NCI-H2227 treated with DMSO at 0.1 percent for 48 hours (cell line): ENCODE measurements at regions not wholly inside any gene's neighbourhood (a gene's known extent, or its start where the extent isn't known, plus 50 kb on each side); places are given as distances from the start of the nearest gene placed in this dataset.

ENCODE experiments used
- DNase-seq: peaks from one replicate; lab custom pipeline; 2025; lab: John Stamatoyannopoulos, UW

DNA sequence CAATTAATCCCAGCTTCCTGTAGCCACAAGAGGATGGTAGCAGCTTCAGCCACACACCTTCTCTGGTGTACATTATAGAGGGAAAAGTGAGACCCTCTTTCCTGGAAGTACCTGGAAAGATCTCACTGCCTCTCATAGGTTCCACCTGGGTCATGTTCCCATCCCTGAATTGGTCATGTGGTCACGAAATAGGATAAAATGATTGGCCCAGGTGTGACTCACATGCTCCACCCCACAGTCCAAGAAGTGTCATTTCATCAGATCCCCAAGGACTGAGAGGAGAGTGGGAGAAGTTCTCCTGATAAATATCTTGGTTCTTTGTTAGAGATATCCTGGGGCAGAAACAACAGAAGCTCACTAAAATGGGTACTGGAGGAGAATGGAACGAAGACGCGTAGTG, 142.4 kb downstream of the QRSL1 start:
- no peak for DNase-seq

DNA sequence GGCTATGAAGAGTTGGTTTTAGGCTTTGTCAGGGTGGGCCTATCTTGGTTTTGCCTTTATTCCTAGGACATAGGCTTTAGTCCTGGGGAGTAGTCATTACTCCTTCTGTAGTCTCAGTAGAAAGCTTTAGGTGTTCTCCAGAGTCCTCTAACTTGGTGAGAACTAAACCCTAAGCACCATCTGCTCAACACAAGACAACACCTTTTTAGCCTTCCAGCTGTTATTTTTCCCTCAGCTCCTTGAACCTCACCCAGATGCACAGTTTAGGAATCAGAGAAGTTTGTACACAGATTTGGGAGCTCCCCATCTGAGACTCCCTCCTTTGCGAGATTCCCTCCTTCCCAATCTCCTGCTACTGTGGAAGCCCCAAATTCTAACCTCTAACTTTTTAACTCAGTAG, 141.3 kb downstream of the QRSL1 start:
- no peak for DNase-seq

DNA sequence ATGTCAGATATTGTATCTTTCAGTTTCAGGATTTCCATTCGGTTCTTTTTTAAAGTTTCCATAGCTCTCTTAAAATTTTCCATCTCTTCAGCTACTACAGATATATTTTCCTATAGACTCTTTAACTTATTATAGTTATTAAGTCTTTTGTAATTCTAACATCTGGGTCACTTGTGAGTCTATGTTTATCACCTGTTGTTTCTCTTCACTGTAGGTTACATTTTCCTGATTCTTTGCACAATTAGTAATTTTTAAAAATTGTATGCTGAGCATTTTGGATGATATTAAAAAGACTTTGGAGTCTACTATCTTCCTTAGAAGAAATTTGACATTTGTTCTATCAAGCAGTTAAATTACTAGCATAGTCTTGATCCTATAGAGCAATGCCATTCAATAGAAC, 140.7 kb downstream of the QRSL1 start:
- DNase-seq = no peak

DNA sequence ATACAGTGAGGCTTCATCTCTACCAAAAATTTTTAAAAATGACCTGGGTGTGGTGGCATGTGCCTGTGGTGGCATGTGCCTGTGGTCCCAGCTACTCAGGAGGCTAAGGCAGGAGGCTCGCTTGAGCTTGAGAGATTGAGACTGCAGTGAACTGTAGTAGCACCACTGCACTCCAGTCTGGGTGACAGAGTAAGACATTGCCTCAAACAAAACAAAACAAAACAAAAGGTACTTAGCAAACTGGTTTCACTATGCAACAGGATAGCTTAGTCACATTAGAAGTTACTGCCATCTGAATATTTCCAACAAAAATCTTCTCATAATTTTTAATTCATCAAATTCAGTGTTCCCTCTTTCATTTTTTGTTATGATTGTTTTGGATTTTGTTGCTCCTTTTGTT, 137.9 kb downstream of the QRSL1 start:
- DNase-seq = no peak

DNA sequence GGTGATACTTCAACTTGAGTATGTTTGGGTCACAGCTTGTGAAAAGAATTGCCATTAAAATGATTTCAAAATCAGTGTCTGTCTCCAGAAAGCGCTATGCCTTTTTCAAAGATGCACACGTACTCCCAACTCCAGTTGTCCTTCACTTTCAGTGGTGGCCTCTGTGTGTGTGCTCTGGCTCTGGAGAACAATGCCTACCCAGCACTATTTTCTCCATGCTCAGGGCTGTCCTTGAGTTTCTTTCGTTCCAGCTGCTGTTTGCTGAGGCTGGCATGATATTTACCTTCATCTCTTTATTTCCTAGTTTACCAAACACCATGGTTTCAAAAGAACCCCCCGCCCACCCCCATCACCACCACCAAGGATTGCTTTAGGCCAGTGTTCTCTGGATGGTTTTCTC, 136.8 kb downstream of the QRSL1 start:
- DNase-seq = no peak

DNA sequence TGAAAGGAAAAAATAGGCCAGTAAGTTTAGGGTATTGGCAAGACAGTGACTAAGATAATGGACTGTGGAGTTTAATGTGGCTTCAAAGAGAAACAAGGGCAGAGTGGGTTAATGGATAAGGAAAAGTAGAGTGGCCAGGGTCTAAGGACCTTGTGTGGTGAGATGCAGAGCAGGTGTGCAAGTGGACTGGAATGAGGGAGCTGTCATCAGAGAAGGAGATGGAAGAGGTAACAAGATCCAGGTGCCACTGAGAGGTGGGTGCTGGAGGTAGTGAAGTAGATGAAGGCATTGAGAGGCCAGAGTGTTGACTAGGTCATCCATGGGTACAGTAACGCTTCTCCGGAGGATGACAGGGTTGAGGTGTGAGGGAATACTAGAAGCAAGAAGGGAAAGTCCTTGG, 136.1 kb downstream of the QRSL1 start:
- DNase-seq = no peak

DNA sequence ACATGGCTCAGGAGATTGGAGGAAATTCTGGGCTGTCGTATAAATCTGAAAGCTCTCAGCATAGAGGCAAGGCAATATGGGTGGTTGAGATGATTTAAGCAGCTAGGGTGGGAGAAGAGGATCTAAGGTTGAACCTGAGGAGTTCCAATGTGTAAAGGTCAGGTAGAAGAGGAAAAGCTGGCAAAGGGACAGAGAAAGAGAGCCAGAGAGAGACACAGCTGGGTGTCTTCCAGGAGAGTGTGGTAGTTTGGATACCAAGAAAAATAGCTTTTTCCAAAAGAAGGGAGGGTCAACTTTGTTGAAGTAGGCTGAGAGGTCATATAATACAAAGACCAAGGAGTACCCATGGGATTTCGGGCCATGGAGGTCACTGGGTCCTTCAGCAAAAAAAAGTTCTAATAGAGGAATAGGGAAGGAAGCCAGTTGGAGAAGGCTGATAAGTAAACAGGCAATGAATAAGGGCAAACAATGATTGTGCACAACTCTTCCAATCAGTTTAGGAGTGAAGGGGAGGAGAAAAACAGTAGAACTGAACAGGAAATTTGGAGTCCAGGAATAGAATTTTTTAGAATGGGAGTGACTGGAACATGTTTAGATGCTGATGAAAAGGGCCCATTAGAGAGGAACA, 135.1 kb downstream of the QRSL1 start:
- DNase-seq = no peak

DNA sequence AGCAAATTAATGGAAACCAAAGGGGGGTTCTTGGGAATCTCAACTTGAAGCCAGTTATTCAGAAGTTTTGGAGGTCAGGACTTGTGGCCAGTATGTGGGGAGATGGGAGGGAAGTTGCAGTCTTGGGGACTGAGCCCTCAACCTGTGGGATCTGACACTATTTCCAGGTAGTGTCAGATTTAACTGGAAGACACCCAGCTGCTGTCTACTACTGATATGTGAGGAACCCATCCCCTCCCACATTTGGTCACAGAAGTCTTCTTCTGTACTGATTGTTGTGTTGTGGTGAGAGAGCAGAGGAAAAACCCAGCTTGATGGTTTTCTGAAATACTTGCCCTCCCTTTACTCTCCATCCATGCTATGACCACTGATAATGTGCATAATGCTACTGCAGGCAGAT, 134.0 kb downstream of the QRSL1 start:
- no peak for DNase-seq

DNA sequence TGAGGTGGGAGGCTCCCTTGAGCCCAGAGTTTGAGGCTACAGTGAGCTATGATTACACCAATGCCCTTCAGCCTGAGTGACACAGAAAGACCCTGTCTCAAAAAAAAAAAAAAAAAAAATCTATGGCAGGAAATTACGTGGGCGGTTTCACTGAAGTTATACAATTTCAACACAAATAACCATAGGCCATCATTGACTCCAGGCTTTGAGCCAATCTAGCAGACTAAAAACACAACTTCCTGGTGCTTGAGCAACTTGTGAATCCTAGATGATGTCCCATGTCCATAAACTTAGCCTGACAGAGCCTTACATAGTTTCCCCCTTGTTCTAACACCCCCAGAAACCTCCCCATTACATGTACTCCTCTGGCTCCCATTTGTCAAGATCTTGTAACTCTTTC, 131.8 kb downstream of the QRSL1 start:
- no peak for DNase-seq

DNA sequence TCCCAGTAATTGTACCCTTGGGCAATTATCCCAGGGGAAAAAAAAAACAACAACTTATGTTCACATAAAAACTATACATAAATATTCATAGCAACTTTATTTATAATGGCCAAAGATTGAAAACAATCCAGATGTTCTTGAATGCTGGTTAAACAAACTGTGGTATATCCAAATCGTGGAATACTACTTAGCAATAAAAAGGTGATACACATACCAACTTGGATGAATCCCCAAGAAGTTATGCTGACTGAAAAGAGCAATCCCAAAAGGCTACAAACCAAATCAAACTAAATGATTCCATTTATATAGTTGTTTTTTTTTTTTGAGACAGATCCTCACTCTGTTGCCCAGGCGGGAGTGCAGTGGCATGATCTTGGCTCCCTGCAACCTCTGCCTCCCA, 129.7 kb downstream of the QRSL1 start:
- no peak for DNase-seq

DNA sequence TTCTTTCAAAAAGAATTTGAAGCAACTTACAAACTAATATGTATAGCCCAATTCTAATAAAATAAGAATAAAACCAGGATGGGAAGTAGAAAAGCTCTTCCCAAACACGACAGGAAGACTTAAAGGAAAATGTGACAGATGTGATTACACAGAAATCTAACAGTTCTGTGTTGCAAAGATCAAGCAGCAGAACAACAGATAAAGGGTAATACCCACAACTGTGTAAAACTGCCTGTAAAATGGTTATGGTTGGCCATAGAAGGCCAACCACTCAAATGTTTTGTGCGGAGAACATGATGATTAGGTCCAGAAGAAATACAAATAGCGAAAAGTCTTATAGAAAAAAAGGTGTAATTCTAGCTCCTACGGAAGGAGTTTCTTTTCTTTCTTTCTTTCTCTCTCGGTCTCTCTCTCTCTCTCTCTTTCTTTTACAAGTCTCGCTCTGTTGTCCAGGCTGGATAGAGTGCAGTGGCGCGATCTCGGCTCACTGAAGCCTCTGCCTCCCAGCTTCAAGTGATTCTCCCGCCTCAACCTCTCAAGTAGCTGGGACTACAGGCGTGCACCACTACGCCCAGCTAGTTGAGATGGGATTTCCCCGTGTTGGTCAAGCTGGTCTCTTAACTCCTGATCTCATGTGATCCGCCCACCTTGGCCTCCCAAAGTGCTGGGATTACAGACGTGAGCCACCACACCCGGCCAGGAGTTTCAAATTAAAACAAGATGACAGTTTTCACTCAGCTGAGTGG, 128.5 kb downstream of the QRSL1 start:
- DNase-seq = peak; percentile 10

DNA sequence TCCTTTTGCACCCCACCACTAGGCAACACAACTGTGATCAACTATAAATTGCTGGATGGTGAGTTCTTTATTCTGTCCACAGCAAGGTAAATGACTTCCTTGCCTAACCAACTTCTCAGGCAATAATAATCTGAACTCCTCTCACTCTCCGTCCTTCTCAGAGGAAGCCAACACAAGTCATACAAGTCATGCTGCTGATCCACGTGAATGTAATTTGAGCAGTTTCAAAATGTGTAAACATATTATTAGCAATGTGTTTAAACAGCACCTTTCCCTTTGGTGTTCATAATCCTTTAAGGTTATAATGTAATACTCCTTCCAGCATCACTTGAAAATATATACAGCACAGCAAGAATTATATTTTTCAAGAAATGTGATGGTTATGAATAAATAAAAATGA, 127.9 kb downstream of the QRSL1 start:
- DNase-seq = peak; percentile 8

DNA sequence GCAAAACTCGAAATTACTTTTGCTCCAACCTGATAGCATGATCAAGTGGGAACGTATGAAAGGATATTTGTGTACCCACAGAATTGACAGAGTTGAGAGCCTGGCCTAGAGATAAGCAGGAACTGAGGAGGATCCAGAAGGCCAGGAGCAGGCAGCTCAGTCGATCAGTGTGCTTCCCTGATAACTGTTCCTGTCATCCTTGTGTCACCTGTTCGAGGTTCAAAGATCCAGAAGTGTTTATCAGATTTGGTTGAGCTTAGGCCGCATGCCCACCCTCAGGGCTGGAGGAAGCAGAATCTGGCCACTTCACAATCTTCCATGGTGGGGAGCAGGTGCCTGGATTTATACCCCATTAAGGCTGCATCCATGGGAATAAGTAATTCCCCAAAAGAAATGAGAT, 124.8 kb downstream of the QRSL1 start:
- DNase-seq = no peak

DNA sequence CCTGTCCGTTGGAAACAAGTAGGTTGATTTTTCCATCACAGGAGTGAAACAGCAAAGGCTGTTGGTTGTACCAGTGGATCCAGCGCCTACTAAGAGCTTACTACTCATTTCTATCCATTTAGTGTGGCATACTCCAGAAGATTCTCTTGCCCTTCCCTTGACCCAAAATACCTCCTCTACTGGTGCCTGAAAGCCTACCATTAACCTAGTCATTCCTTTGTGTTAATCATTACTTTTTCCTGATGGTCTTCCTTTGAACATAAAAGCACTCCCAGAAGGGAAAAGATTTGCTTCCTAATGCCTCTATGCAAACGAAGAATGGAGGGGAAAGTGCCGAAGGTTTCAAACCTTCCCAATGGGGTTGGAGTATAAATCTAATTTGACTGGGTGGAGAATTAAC, 123.3 kb downstream of the QRSL1 start:
- no peak for DNase-seq

DNA sequence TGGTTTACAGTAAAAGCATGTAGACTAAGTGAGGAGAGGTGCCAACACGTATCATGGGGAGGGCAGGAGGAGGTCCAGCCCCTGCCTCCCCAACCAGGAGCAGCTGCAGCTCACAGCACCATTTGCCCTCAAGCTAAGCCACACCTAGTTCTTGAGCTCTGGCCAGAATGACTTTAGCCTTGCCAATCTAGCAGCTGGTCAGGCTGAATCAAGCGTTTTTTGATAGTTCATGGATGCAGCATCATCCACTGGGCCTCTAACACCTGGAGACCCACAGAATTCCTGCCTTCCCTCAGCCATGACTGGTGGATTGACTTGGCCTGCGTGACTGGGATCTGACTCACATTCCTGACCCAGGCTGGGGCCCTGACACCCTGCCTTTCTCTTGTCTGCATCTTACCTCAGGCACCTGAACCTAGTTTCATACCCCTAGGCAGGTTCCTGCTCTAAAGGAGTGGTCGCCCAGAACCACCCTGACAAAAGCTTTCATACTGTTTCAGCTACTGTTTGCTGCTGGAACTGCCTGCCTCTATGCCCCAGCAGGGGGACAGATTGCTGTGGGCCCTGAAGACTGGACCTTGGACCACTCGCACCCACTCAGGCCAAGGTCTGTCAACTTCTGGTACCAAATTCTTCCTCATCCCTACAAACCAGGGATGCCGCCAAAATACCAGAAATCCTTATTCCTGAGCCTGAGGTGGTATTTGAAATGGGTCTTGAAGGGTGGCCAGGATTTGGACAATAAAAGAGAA, 122.3 kb downstream of the QRSL1 start:
- DNase-seq = no peak

DNA sequence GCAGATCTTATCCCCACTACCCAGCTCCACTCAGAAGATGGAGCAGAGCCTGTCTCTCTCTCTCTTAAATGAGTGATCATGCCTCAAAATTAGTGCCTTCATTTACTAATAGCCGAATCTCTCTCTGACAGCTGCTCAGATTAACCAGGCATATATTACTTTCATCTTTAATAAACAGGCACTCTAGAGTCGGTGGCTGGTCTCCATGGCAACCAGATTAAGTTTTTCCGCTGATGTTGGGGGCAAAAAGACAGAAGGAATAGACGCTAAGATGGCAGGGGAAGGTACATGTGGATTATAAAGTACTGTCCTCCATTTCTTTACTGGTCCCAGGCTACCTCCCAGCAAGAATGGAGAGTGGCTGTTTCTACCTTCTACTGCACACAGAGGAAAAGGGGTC, 121.6 kb downstream of the QRSL1 start:
- DNase-seq = no peak

DNA sequence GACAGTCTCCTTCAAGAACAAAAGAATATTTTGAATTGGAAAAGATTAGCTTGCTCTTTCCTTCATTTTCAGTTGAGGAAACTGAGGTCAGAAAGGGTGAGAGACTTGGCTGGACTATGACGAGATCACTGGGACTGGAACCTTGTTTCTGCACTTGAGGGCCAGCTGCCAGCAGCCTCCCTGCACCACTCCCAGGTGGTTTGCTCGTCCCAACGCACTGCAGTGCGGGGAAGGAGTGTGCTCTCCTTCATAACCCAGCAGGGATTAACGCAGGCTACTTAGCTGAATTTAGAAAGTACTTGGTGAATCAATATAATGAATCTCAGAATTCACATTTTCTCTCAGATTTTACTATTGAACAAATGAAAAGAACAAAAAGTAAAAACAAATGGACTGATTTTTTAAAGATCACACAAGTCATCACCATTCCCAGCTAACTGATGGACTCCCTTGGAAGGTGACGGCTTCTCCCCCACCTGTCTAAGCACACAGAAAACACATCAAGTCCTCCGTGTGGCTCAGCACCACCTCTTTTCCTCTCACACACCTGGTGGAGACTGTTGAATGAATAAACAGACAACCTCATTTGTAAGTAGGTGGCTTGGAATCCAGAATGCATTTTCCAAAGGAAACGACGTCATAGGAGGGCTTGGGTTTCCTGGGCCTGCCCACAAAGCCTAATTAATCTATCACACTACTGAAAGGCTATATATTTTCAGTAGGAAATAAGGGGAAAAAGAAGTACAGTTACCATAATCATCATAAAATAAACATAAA, 121.0 kb downstream of the QRSL1 start:
- DNase-seq = no peak

DNA sequence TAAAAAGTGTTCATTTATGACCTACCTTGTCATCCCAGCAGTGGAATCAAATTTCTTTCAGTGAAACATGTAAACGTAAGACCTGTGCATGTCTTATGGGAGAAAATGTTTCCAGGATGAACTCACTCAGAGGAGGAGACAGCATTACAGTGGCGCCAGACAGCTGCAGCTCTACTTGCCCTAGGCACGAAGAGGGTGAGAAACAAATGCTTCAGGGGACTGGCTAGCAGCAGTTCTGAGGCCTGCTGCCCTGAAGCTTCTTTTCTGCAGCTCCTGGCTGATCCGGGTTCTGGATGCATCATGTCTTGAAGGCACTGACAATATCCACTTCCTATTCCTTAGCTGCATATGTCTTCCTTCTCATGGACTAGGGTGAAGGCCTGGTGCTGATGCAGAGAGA, 120.2 kb downstream of the QRSL1 start:
- DNase-seq = no peak

DNA sequence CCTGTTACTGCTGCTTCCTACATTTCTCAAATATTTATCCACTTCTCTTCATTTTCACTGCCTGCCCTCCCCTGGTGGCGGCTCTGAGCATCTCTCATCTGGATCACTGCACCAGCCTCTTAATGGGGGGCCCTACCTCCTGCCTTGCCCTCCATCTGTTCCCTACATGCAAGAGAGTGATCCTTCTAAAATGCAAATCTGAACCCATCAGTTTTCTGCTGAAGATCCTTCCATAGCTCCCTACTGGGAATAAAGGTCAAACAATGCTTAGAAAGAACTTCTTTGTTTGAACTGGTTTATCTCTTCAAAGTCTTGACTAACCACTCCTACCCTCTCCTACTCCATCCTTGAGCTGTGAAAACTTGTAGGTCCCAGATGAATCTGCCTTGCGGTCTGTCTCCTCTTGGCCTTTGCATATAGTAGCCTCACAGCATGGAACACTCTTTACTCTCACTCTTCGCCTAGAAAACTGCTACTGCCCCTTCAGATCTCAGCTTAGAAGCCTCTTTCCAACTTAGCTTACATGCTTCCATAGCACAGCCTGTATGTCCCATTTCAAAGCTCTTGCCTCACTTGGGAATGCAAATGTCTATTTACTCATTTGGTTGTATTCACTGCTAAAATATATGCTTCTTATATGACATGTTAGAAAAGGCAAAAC, 119.3 kb downstream of the QRSL1 start:
- DNase-seq = no peak

DNA sequence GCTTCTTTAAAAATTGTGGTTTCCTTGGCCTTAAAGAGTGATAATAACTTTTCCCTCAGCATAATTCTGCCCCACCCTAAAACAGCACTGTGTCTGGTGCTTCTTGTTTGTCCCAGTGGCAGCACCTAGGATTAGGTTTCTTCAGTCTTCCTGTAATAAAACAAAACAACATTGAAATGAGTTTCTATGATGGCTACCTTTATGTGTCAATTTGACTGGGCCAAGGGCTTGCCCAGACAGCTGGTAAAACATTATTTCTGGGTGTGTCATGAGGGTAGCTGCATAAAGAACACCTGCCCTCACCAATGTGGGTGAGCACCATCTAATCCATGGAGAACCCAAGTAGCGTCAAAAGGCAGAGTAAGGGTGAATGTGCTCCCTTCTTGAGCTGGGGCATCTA, 117.8 kb downstream of the QRSL1 start:
- no peak for DNase-seq

DNA sequence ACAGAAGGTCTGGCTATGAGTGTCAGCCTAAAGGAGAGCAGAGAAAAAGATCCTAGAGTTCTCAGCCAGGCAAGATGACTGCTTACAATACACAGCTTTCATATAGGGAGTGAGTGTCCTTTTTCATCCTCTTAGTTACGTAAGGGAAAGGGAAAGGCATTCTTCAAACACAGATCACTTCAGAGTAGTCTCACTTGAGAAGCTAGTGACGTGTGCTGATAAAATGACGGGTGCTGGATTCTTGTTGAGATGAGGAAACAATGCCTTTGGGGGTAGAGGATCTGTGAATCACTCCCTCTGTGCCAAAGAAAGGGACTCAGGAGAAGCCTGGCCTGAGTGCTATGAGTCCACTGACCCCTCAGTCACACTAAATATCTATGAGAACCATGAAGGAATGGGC, 117.3 kb downstream of the QRSL1 start:
- DNase-seq = no peak
